ENCODE measurements at regions not wholly inside any gene's neighbourhood (a gene's known extent, or its start where the extent isn't known, plus 50 kb on each side); places are given as distances from the start of the nearest gene placed in this dataset.

DNA sequence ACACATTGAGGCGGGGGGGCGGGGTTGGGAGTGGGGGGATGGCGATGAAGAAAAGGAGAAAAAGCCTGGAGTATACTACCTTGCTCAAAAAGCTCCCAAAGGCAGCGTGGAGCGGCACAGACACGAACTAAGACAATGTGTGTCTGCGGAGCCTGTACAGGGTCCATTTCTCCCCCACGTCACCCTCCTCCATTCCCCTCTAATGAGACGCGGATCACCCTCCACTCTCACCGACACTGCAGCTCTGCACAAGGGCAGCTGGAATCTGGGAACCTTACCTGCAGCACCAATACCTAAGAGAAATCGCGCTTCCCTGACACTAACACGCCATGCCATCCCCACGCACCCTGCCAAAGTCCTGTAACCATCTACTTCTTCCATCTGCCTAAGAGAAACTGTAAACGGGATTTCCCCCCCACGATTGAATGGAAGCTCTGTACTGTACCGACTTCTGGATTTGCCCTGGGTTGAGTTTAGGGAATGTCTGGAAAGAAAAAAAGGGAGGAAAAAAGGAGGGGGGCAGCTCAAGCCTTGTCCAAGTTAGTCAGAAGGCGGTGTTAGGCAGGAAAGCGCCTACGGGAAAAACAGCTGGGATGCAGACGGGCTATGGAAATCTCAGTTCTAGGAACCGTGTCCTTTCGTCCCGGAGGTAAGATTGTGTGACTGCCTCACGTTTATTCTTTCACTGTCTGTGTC is 125.7 kb upstream of the C11orf58 start:
- TF ChIP-seq, protein P1, sequence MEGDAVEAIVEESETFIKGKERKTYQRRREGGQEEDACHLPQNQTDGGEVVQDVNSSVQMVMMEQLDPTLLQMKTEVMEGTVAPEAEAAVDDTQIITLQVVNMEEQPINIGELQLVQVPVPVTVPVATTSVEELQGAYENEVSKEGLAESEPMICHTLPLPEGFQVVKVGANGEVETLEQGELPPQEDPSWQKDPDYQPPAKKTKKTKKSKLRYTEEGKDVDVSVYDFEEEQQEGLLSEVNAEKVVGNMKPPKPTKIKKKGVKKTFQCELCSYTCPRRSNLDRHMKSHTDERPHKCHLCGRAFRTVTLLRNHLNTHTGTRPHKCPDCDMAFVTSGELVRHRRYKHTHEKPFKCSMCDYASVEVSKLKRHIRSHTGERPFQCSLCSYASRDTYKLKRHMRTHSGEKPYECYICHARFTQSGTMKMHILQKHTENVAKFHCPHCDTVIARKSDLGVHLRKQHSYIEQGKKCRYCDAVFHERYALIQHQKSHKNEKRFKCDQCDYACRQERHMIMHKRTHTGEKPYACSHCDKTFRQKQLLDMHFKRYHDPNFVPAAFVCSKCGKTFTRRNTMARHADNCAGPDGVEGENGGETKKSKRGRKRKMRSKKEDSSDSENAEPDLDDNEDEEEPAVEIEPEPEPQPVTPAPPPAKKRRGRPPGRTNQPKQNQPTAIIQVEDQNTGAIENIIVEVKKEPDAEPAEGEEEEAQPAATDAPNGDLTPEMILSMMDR (IDR thresholded peaks at IDR 0.05 in 8 of 11, conservative IDR thresholded peaks at IDR 0.05 in 3 of 11) = no peak
- TF ChIP-seq POLR2A (IDR thresholded peaks at IDR 0.05) = no peak

All from spleen (tissue), 7 donors.